B cell (primary cell): ENCODE measurements at regions not wholly inside any gene's neighbourhood (a gene's known extent, or its start where the extent isn't known, plus 50 kb on each side); places are given as distances from the start of the nearest gene placed in this dataset.

Experiments used
- CTCF ChIP-seq: fragments of 200-600 bp; IDR thresholded peaks from one replicate; pipeline ENCODE4 v1.8.0; 2022; ENCODE audit warnings: antibody characterized with exemption, mild to moderate bottlenecking
- EZH2 ChIP-seq: IDR thresholded peaks from 2 replicates; pipeline ENCODE4 v1.6.1; 2012; ENCODE audit warnings: borderline replicate concordance, low read depth, mild to moderate bottlenecking, moderate library complexity, low read length; ENCODE audit not compliant: insufficient read depth, poor library complexity, severe bottlenecking

GRCh38 chr3:174439331-174440252, 419.5 kb upstream of the NAALADL2 start:
- TF ChIP-seq CTCF (no peak), EZH2 (no peak)
